GM23338 (cell line): ENCODE measurements at regions not wholly inside any gene's neighbourhood (a gene's known extent, or its start where the extent isn't known, plus 50 kb on each side); places are given as distances from the start of the nearest gene placed in this dataset.
A peak's percentile ranks its signal among the peaks of the same experiment; 100 is the strongest.

Experiments used
- ATAC-seq: fragments of 200-7000 bp; cut with Tn5 transposase; 3 replicates; pipeline ENCODE4 v1.9.1; 2020
- DNase-seq: peaks from one replicate; pipeline ENCODE4 v3.0.0-alpha.2; 2015; ENCODE audit warnings: low spot score
- H2AFZ ChIP-seq: fragments of 200-600 bp; sonication (generic); 2 replicates; pipeline ENCODE4 v1.8.0; 2016; ENCODE audit warnings: antibody characterized with exemption, mild to moderate bottlenecking, moderate library complexity
- H3F3A ChIP-seq: fragments of 200-600 bp; sonication (generic); replicated peaks from 2 replicates; pipeline ENCODE4 v1.8.0; 2017; ENCODE audit warnings: antibody characterized with exemption, mixed run types, low read depth
- H3K27ac ChIP-seq: fragments of 200-600 bp; sonication (generic); 2 replicates; pipeline ENCODE4 v1.6.1; 2016; ENCODE audit warnings: low read depth
- H3K27me3 ChIP-seq: fragments of 200-600 bp; sonication (generic); 2 replicates; pipeline ENCODE4 v1.8.0; 2016; ENCODE audit warnings: mild to moderate bottlenecking, mixed run types, moderate library complexity; ENCODE audit not compliant: insufficient read depth
- H3K36me3 ChIP-seq: fragments of 200-600 bp; sonication (generic); 2 replicates; pipeline ENCODE4 v1.8.0; 2016; ENCODE audit warnings: mild to moderate bottlenecking; ENCODE audit not compliant: insufficient read depth
- H3K4me1 ChIP-seq: fragments of 200-600 bp; sonication (generic); 2 replicates; pipeline ENCODE4 v1.8.0; 2016; ENCODE audit warnings: mild to moderate bottlenecking, moderate library complexity; ENCODE audit not compliant: insufficient read depth
- H3K4me2 ChIP-seq: fragments of 200-600 bp; sonication (generic); 2 replicates; pipeline ENCODE4 v1.7.1; 2017; ENCODE audit warnings: mixed run types
- H3K4me3 ChIP-seq: fragments of 200-600 bp; sonication (generic); 2 replicates; pipeline ENCODE4 v1.6.1; 2016; ENCODE audit warnings: mixed run types
- H3K79me2 ChIP-seq: fragments of 200-600 bp; sonication (generic); replicated peaks from 2 replicates; pipeline ENCODE4 v1.8.0; 2017; ENCODE audit warnings: mild to moderate bottlenecking; ENCODE audit not compliant: insufficient read depth
- H3K9me2 ChIP-seq: fragments of 200-600 bp; sonication (generic); 2 replicates; pipeline ENCODE4 v1.8.0; 2017; ENCODE audit not compliant: insufficient read depth
- H4K20me1 ChIP-seq: fragments of 200-600 bp; sonication (generic); replicated peaks from 2 replicates; pipeline ENCODE4 v1.8.0; 2017; ENCODE audit warnings: mild to moderate bottlenecking; ENCODE audit not compliant: insufficient read depth
- H3K27ac Mint-ChIP-seq: 2 replicates; pipeline ENCODE4 v1.8.0; 2020; ENCODE audit warnings: inconsistent platforms, mild to moderate bottlenecking, moderate library complexity, mixed read lengths
- H3K27me3 Mint-ChIP-seq: 3 replicates; pipeline ENCODE4 v1.8.0; 2022; ENCODE audit warnings: low read depth, mild to moderate bottlenecking, moderate library complexity, mixed read lengths, inconsistent platforms; ENCODE audit not compliant: insufficient read depth, poor library complexity
- H3K36me3 Mint-ChIP-seq: 3 replicates; pipeline ENCODE4 v1.8.0; 2021; ENCODE audit warnings: low read depth, mild to moderate bottlenecking, inconsistent platforms, moderate library complexity, mixed read lengths
- H3K4me1 Mint-ChIP-seq: 3 replicates; pipeline ENCODE4 v1.8.0; 2020; ENCODE audit warnings: mild to moderate bottlenecking, inconsistent platforms, mixed read lengths
- H3K4me3 Mint-ChIP-seq: 3 replicates; pipeline ENCODE4 v1.8.0; 2021; ENCODE audit warnings: moderate library complexity, mild to moderate bottlenecking, inconsistent platforms, mixed read lengths
- H3K9me3 Mint-ChIP-seq: 3 replicates; pipeline ENCODE4 v1.8.0; 2020; ENCODE audit warnings: moderate library complexity, mild to moderate bottlenecking, inconsistent platforms, mixed read lengths
- CREB1 ChIP-seq: fragments of 250-450 bp; sonication (Bioruptor Pico); IDR thresholded peaks from 2 replicates; pipeline ENCODE4 v1.5.0; 2020; ENCODE audit warnings: low read depth, mild to moderate bottlenecking, moderate library complexity
- ETS1 ChIP-seq: IDR thresholded peaks from 2 replicates; pipeline ENCODE4 v1.6.1; 2016; ENCODE audit warnings: antibody characterized with exemption
- EZH2 ChIP-seq: fragments of 200-600 bp; sonication (generic); IDR thresholded peaks from one replicate; pipeline ENCODE4 v1.8.0; 2017; ENCODE audit warnings: antibody characterized with exemption, mild to moderate bottlenecking, low read depth; ENCODE audit not compliant: unreplicated experiment
- EZH2phosphoT487 ChIP-seq: fragments of 200-600 bp; sonication (generic); IDR thresholded peaks from one replicate; pipeline ENCODE4 v1.8.1; 2018; ENCODE audit warnings: antibody characterized with exemption; ENCODE audit not compliant: unreplicated experiment
- JUNB ChIP-seq: IDR thresholded peaks from one replicate; pipeline ENCODE4 v1.6.1; 2016; ENCODE audit warnings: antibody characterized with exemption; ENCODE audit not compliant: unreplicated experiment
- NANOG ChIP-seq: IDR thresholded peaks from 2 replicates; pipeline ENCODE4 v1.6.1; 2016; ENCODE audit warnings: antibody characterized with exemption, borderline replicate concordance
- POLR2AphosphoS5 ChIP-seq: IDR thresholded peaks from 2 replicates; pipeline ENCODE4 v1.6.1; 2016; ENCODE audit warnings: antibody characterized with exemption, low read depth
- STAT1 ChIP-seq: IDR thresholded peaks from one replicate; pipeline ENCODE4 v1.6.1; 2016; ENCODE audit warnings: antibody characterized with exemption; ENCODE audit not compliant: unreplicated experiment
- ZNF114 ChIP-seq: fragments of 250-450 bp; sonication (Bioruptor Pico); IDR thresholded peaks from 2 replicates; pipeline ENCODE4 v1.5.0; 2020; ENCODE audit warnings: mild to moderate bottlenecking, moderate library complexity
- ZNF331 ChIP-seq: fragments of 250-450 bp; sonication (Bioruptor Pico); IDR thresholded peaks from 2 replicates; pipeline ENCODE4 v1.5.0; 2020; ENCODE audit warnings: low read depth, mild to moderate bottlenecking, moderate library complexity
- TF ChIP-seq, protein P1 (sequence below): IDR thresholded peaks from one replicate; pipeline ENCODE4 v1.6.1; 2018; ENCODE audit warnings: antibody characterized with exemption; ENCODE audit not compliant: unreplicated experiment
- TF ChIP-seq, protein P2 (sequence below): fragments of 250-450 bp; sonication (Bioruptor Pico); IDR thresholded peaks from 2 replicates; pipeline ENCODE4 v1.5.0; 2020; ENCODE audit warnings: mild to moderate bottlenecking, moderate library complexity
- TF ChIP-seq, protein P3 (sequence below), 2 experiments: fragments of 200-600 bp in 1 of 2; sonication (generic) in 1 of 2; conservative IDR thresholded peaks; 2 replicates each; pipeline versions ENCODE4 v1.5.1 to v1.6.1; 2016 to 2017; ENCODE audit warnings: antibody characterized with exemption in 2 of 2, low read depth in 2 of 2, mild to moderate bottlenecking in 2 of 2, moderate library complexity in 1 of 2

DNA sequence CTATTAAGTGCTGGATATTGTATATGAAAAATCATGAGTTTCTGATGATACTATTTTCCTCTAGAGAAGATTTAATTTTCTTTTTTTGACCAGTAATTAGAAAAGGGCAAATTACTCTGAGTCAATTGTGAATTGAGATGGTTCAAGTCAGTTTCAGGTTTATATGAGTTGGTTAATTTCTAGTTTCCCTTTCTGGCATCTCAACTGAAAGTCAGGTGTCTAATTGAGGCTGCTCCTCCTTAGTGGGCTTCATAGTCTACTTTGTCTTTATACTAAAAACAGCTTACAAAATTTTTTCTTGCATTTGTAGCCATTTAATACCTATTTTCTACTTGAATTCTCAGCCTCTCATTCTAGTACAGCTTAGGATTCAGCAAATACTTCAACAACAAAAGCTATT, 387.3 kb downstream of the RPS6KC1 start (continued):
- TF ChIP-seq, protein P1, sequence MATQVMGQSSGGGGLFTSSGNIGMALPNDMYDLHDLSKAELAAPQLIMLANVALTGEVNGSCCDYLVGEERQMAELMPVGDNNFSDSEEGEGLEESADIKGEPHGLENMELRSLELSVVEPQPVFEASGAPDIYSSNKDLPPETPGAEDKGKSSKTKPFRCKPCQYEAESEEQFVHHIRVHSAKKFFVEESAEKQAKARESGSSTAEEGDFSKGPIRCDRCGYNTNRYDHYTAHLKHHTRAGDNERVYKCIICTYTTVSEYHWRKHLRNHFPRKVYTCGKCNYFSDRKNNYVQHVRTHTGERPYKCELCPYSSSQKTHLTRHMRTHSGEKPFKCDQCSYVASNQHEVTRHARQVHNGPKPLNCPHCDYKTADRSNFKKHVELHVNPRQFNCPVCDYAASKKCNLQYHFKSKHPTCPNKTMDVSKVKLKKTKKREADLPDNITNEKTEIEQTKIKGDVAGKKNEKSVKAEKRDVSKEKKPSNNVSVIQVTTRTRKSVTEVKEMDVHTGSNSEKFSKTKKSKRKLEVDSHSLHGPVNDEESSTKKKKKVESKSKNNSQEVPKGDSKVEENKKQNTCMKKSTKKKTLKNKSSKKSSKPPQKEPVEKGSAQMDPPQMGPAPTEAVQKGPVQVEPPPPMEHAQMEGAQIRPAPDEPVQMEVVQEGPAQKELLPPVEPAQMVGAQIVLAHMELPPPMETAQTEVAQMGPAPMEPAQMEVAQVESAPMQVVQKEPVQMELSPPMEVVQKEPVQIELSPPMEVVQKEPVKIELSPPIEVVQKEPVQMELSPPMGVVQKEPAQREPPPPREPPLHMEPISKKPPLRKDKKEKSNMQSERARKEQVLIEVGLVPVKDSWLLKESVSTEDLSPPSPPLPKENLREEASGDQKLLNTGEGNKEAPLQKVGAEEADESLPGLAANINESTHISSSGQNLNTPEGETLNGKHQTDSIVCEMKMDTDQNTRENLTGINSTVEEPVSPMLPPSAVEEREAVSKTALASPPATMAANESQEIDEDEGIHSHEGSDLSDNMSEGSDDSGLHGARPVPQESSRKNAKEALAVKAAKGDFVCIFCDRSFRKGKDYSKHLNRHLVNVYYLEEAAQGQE = no peak
- no peak for TF ChIP-seq EZH2phosphoT487
- TF ChIP-seq STAT1 = no peak

GRCh38 chr1:213439703-213440102, 388.7 kb downstream of the RPS6KC1 start:
- Mint-ChIP-seq H3K27me3 (peaks cover 3% of the 10 kb centered on the region), H3K9me3 (peaks cover 4% of the 10 kb centered on the region; the same call in 1 of the 3 replicates), H3K4me1 (peaks cover 6% of the 10 kb centered on the region; the same call in 2 of the 3 replicates), H3K27ac (peak overlapping the region; percentile 61), H3K36me3 (no peaks in the 10 kb centered on the region), H3K4me3 (no peak overlapping the region)
- Histone ChIP-seq H3F3A (no peaks in the 10 kb centered on the region), H3K9me2 (peaks cover 8% of the 10 kb centered on the region; the same call in 1 of the 2 replicates), H3K4me3 (no peak overlapping the region), H3K27me3 (no peaks in the 10 kb centered on the region), H4K20me1 (no peaks in the 10 kb centered on the region), H3K79me2 (no peaks in the 10 kb centered on the region), H3K36me3 (no peaks in the 10 kb centered on the region), H2AFZ (peak overlapping the region; percentile 25), H3K27ac (no peak overlapping the region), H3K4me2 (no peak overlapping the region), H3K4me1 (no peaks in the 10 kb centered on the region)
- TF ChIP-seq ZNF331 (no peak), POLR2AphosphoS5 (no peak), CREB1 (CRISPR knock-in tag) (no peak), JUNB (no peak), EZH2phosphoT487 (no peak), ETS1 (no peak), NANOG (no peak), ZNF114 (CRISPR knock-in tag) (no peak), EZH2 (no peak)
- TF ChIP-seq, protein P2, sequence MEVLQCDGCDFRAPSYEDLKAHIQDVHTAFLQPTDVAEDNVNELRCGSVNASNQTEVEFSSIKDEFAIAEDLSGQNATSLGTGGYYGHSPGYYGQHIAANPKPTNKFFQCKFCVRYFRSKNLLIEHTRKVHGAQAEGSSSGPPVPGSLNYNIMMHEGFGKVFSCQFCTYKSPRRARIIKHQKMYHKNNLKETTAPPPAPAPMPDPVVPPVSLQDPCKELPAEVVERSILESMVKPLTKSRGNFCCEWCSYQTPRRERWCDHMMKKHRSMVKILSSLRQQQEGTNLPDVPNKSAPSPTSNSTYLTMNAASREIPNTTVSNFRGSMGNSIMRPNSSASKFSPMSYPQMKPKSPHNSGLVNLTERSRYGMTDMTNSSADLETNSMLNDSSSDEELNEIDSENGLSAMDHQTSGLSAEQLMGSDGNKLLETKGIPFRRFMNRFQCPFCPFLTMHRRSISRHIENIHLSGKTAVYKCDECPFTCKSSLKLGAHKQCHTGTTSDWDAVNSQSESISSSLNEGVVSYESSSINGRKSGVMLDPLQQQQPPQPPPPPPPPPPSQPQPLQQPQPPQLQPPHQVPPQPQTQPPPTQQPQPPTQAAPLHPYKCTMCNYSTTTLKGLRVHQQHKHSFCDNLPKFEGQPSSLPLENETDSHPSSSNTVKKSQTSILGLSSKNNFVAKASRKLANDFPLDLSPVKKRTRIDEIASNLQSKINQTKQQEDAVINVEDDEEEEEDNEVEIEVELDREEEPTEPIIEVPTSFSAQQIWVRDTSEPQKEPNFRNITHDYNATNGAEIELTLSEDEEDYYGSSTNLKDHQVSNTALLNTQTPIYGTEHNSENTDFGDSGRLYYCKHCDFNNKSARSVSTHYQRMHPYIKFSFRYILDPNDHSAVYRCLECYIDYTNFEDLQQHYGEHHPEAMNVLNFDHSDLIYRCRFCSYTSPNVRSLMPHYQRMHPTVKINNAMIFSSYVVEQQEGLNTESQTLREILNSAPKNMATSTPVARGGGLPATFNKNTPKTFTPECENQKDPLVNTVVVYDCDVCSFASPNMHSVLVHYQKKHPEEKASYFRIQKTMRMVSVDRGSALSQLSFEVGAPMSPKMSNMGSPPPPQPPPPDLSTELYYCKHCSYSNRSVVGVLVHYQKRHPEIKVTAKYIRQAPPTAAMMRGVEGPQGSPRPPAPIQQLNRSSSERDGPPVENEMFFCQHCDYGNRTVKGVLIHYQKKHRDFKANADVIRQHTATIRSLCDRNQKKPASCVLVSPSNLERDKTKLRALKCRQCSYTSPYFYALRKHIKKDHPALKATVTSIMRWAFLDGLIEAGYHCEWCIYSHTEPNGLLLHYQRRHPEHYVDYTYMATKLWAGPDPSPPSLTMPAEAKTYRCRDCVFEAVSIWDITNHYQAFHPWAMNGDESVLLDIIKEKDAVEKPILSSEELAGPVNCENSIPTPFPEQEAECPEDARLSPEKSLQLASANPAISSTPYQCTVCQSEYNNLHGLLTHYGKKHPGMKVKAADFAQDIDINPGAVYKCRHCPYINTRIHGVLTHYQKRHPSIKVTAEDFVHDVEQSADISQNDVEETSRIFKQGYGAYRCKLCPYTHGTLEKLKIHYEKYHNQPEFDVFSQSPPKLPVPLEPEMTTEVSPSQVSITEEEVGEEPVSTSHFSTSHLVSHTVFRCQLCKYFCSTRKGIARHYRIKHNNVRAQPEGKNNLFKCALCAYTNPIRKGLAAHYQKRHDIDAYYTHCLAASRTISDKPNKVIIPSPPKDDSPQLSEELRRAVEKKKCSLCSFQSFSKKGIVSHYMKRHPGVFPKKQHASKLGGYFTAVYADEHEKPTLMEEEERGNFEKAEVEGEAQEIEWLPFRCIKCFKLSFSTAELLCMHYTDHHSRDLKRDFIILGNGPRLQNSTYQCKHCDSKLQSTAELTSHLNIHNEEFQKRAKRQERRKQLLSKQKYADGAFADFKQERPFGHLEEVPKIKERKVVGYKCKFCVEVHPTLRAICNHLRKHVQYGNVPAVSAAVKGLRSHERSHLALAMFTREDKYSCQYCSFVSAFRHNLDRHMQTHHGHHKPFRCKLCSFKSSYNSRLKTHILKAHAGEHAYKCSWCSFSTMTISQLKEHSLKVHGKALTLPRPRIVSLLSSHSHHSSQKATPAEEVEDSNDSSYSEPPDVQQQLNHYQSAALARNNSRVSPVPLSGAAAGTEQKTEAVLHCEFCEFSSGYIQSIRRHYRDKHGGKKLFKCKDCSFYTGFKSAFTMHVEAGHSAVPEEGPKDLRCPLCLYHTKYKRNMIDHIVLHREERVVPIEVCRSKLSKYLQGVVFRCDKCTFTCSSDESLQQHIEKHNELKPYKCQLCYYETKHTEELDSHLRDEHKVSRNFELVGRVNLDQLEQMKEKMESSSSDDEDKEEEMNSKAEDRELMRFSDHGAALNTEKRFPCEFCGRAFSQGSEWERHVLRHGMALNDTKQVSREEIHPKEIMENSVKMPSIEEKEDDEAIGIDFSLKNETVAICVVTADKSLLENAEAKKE = no peak
- TF ChIP-seq, protein P3, sequence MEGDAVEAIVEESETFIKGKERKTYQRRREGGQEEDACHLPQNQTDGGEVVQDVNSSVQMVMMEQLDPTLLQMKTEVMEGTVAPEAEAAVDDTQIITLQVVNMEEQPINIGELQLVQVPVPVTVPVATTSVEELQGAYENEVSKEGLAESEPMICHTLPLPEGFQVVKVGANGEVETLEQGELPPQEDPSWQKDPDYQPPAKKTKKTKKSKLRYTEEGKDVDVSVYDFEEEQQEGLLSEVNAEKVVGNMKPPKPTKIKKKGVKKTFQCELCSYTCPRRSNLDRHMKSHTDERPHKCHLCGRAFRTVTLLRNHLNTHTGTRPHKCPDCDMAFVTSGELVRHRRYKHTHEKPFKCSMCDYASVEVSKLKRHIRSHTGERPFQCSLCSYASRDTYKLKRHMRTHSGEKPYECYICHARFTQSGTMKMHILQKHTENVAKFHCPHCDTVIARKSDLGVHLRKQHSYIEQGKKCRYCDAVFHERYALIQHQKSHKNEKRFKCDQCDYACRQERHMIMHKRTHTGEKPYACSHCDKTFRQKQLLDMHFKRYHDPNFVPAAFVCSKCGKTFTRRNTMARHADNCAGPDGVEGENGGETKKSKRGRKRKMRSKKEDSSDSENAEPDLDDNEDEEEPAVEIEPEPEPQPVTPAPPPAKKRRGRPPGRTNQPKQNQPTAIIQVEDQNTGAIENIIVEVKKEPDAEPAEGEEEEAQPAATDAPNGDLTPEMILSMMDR (conservative IDR thresholded peaks at IDR 0.05; ENCODE audit: low read depth in 2 of 2) = no peak
- no peak for DNase-seq
- no peak for ATAC-seq
